ENCODE measurements at regions not wholly inside any gene's neighbourhood (a gene's known extent, or its start where the extent isn't known, plus 50 kb on each side); places are given as distances from the start of the nearest gene placed in this dataset.

DNA sequence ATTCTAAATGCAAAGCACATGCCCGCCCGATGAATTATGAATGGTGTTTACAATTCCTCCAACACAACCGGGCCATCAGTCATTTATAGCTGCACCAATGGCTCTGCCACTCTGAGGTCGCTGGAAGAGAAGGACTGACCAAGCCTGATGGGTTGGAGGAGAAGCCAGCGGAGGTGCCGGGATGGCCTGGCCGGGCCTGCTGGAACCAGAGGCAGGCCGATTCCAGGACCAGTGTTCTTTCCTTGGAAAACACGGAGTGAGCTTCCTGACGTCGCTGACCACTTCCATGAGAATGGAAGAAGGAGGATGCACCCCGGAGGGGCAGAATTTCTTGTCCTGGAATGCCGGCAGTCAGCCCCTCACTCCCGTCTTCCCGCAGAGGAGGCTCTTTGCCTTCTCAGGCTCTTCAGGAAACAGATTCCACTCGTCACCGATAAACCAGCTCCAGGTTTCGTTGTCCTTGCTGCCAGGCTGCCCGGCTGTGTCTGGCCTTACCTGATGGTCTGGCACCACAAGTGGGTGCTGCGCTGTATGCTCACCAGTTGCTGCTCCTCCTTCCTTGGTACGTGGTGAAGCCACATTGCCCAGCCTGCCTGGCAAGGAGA lies 358.5 kb upstream of the SFSWAP start:
- H3K4me3 ChIP-seq, result no peak overlapping the region
- peaks cover 53% of the 10 kb centered on the region for H3K4me1 ChIP-seq
- TF ChIP-seq Cebpa-rat (IDR thresholded peaks at IDR 0.05), result no peak
- H3K36me3 ChIP-seq, result no peaks in the 10 kb centered on the region
- H3K27me3 ChIP-seq, result no peaks in the 10 kb centered on the region
- no peaks in the 10 kb centered on the region for H4K20me1 ChIP-seq
- H3K27ac ChIP-seq, result no peak overlapping the region
- H3K9me3 ChIP-seq, result peaks cover 18% of the 10 kb centered on the region
- no peak overlapping the region for H3K9ac ChIP-seq
- H3K4me2 ChIP-seq, result no peak overlapping the region

DNA sequence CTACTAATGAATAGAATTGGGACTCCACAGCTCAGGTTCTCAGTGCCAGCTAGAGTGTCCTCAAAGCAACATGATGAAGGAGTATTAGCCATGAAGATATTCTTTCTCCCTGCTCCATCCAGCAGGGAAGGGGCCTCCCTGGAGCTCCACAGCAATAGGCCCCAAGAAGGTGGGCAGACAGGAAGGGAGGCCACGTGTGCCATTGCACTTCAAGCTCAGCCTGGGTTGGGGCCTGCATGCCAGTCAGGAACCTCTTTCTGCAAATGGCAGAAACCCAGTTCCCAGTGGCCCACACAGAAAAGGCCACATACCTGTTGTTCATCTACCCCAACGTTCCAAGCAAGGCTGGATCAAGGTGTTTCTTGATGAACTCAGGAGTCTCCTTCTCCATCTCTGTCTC lies 357.5 kb upstream of the SFSWAP start:
- H3K36me3 ChIP-seq, result no peaks in the 10 kb centered on the region
- H3K4me2 ChIP-seq, result no peak overlapping the region
- TF ChIP-seq Cebpa-rat (IDR thresholded peaks at IDR 0.05), result no peak
- no peaks in the 10 kb centered on the region for H4K20me1 ChIP-seq
- H3K27me3 ChIP-seq, result no peaks in the 10 kb centered on the region
- H3K27ac ChIP-seq, result no peak overlapping the region
- H3K9ac ChIP-seq, result no peak overlapping the region
- peaks cover 18% of the 10 kb centered on the region for H3K9me3 ChIP-seq
- peaks cover 43% of the 10 kb centered on the region for H3K4me1 ChIP-seq
- no peak overlapping the region for H3K4me3 ChIP-seq

DNA sequence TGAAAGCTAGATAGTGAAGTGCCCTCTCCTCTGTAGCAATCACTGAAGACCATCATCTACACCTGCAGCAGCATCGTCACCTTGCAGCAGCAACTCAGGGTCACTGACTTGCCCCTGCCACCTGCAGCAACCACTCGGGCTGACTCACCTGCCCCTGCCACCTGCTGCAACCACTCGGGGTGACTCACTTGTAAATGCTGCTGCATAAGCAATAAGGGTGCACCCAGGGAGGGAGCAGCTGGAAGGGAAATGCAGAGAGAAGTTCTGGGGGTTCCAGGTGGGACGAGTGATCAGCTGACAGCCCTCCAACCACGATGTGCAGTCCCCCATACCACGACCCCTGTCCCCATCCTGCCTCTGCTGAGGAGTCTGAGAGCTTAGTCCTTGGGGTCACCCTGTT lies 357.1 kb upstream of the SFSWAP start:
- Histone ChIP-seq H3K9me3 (peaks cover 18% of the 10 kb centered on the region), H4K20me1 (no peaks in the 10 kb centered on the region), H3K36me3 (no peaks in the 10 kb centered on the region), H3K9ac (no peak overlapping the region), H3K27me3 (no peaks in the 10 kb centered on the region), H3K4me3 (no peak overlapping the region), H3K4me1 (peaks cover 39% of the 10 kb centered on the region), H3K27ac (no peak overlapping the region), H3K4me2 (peak overlapping the region; percentile 33)
- TF ChIP-seq Cebpa-rat (IDR thresholded peaks at IDR 0.05), result no peak

DNA sequence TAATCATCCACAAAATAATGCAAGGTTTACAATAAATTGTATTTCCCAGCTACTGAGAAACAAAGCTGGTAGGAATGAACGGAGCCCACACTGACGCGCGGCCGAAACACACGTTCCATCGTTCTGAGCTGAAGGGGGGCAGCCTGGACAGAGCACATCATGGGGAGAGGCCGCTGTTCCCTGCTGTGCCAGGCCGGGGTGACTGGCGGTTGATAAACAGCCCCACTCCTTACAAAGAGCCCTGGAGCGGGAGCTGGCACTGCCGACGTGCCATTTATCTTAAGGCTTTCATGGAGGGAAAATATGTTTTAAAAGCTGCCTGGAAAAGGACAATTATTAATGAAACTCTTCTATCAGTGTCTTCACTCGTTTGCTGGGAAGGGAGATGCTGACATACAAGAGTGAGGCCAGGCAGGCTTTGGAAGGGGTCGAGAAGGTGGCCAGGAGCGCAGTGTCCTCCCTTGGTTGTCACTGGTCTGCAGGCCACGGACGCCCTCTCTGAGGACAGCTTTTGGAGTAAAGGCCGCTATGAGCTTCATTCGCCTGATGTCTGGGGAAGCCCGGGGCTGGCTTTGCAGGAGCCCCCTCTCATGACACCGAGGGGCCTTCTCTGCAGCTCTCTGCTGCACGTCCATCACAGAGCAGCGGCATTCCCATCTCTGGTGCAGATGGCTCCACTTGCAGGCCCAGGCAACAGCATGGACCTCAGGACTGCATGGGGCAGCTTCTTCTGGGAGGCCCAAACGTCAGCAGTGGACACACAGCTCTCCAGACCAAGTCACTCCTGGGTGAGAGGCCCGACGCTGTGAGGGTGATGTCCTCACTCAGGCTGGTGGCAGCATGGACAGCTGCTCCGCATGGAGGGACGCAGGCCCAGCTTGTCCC lies 355.3 kb upstream of the SFSWAP start:
- Histone ChIP-seq H3K27me3 (no peaks in the 10 kb centered on the region), H3K9ac (no peak overlapping the region)

DNA sequence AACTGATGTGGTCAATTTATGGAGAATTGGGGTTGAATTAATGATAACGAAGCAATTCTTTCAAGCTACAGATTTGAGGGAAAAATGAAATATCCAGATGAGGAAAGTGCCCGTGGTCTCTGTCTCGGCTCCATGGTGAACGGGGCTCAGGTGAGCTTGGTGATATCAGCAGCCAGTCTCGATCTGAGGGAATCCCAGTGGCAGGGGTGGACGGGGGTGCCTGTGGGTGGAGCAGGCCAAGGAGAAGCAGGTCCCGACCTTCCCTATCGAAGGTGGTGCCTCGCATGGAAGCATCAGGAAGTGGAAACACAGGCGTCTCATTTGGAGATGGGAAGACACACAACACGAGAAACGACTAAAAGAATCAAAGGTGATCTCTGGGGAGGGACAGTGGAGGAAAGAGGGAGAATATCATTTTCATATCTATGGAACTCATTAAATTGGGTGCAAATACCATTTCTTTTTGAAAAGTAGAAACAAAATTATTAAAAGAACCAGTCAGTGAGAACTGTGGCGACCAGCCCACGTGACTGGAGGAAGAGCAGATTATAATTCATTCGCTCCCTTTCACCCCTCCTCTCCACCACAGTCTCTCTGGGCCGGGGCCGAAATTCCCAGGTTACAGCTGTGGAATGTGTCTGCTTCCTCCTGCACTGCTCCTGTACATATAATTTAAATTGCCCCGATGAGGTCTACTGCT lies 354.3 kb upstream of the SFSWAP start:
- no peaks in the 10 kb centered on the region for H4K20me1 ChIP-seq
- no peak overlapping the region for H3K27ac ChIP-seq
- H3K9ac ChIP-seq, result no peak overlapping the region
- H3K4me3 ChIP-seq, result no peak overlapping the region
- no peak for TF ChIP-seq Cebpa-rat (IDR thresholded peaks at IDR 0.05)
- no peaks in the 10 kb centered on the region for H3K27me3 ChIP-seq
- H3K9me3 ChIP-seq, result peaks cover 11% of the 10 kb centered on the region
- H3K4me2 ChIP-seq, result no peak overlapping the region
- peaks cover 15% of the 10 kb centered on the region for H3K4me1 ChIP-seq
- H3K36me3 ChIP-seq, result no peaks in the 10 kb centered on the region

More for the DNA sequence above, 355.3 kb upstream of the SFSWAP start:
- H3K36me3 ChIP-seq, result no peaks in the 10 kb centered on the region
- H3K9me3 ChIP-seq, result peaks cover 18% of the 10 kb centered on the region
- no peak for TF ChIP-seq Cebpa-rat (IDR thresholded peaks at IDR 0.05)
- H3K4me2 ChIP-seq, result no peak overlapping the region
- H3K4me3 ChIP-seq, result no peak overlapping the region
- no peak overlapping the region for H3K27ac ChIP-seq
- H3K4me1 ChIP-seq, result peaks cover 25% of the 10 kb centered on the region
- no peaks in the 10 kb centered on the region for H4K20me1 ChIP-seq

DNA sequence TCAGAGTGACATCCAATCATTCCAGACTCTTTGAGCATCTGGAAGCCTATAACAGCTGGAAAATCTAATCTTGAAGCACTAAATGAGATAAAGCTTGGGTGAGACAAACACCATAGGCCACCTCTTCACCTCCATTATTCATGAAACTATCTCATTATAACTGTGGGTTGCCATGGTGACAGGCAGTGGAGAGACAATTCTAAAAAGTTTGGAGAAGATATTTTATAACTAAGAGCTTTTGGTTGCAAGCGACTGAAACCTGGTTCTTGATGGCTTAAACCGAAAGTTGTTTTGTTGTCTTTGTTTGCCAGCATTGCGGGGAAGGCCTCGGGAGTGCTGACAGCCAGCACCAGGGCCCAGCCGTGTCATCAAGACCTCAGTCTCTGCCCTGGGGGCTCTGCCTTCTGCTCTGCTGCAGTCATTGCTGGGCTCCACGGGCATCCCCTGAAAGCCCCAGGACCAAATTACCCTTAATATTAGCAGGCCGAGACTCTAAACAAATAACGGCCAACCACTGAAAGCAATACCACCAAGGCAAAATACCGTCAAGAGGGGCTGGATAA lies 353.6 kb upstream of the SFSWAP start:
- no peaks in the 10 kb centered on the region for H3K36me3 ChIP-seq
- H3K4me2 ChIP-seq, result no peak overlapping the region
- H3K27me3 ChIP-seq, result no peaks in the 10 kb centered on the region

DNA sequence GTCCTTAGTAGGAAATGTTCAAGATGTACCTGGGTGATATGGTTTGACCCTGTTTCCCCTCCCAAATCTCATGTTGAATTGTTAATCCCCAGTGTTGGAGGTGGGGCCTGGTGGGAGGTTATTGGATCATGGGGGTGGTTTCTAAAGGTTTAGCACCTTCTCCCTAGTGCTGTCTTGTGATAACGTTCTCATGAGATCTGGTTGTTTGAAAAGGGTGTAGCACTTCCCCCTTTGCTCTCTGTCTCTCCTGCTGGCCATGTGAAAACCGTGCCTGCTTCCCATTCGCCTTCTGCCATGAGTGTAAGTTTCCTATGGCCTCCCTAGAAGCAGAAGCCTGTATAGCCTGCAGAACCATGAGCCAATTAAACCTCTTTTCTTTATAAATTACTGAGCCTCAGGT lies 353.0 kb upstream of the SFSWAP start:
- Histone ChIP-seq H3K27ac (no peak overlapping the region), H3K4me2 (no peak overlapping the region), H3K27me3 (no peaks in the 10 kb centered on the region)

More for the DNA sequence above, 353.6 kb upstream of the SFSWAP start:
- Histone ChIP-seq H3K4me3 (no peak overlapping the region), H3K9me3 (peaks cover 4% of the 10 kb centered on the region), H3K4me1 (peaks cover 10% of the 10 kb centered on the region; the same call in 1 of the 2 replicates), H4K20me1 (no peaks in the 10 kb centered on the region), H3K9ac (no peak overlapping the region), H3K27ac (no peak overlapping the region)
- TF ChIP-seq Cebpa-rat (IDR thresholded peaks at IDR 0.05), result no peak

DNA sequence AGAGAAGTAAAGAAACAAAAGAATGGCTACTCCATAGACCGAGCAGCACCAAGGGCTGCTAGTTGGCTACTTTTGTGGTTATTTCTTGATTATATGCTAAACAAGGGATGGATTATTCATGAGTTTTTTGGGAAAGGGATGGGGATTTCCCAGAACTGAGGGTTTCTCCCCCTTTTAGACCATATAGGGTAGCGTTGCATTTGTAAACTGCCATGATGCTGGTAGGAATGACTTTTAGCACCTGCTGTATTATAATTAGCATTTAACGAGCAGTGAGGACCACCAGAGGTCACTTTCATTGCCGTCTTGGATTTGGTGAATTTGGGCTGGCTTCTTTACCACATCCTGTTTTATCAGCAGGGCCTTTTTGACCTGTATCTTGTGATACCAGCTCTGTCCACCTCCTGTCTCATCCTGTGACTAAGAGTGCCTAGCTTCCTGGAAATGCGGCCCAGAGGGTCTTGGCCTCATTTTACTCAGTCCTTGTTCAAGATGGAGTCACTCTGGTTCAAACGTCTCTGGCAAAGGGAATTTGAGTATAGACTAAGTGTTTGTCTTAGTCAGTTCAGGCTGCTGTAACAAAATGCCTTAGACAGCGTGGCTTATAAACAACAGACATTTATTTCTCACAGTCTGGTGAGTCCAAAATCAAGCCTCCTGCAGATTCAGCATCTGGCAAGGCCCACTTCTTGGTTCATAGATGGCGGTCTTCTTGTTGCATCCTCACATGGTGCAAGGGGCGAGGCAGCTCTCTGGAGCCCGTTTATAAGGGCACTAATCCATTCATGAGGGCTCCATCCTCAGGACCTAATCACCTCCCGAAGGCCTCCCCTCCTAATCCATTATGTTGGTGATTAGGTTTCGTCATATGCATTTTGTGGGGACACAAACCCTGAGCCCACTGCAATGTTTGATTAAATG lies 348.3 kb upstream of the SFSWAP start:
- Histone ChIP-seq H3K36me3 (no peaks in the 10 kb centered on the region), H3K4me2 (no peak overlapping the region), H3K27me3 (no peaks in the 10 kb centered on the region), H3K4me1 (peaks cover 24% of the 10 kb centered on the region), H3K9me3 (no peaks in the 10 kb centered on the region), H3K27ac (no peak overlapping the region), H4K20me1 (no peaks in the 10 kb centered on the region), H3K9ac (no peak overlapping the region), H3K4me3 (no peak overlapping the region)
- TF ChIP-seq Cebpa-rat (IDR thresholded peaks at IDR 0.05), result no peak

More for the DNA sequence above, 353.0 kb upstream of the SFSWAP start:
- Histone ChIP-seq H3K4me1 (peaks cover 10% of the 10 kb centered on the region; the same call in 1 of the 2 replicates), H4K20me1 (no peaks in the 10 kb centered on the region), H3K36me3 (no peaks in the 10 kb centered on the region), H3K9me3 (no peaks in the 10 kb centered on the region), H3K4me3 (no peak overlapping the region), H3K9ac (no peak overlapping the region)
- no peak for TF ChIP-seq Cebpa-rat (IDR thresholded peaks at IDR 0.05)

DNA sequence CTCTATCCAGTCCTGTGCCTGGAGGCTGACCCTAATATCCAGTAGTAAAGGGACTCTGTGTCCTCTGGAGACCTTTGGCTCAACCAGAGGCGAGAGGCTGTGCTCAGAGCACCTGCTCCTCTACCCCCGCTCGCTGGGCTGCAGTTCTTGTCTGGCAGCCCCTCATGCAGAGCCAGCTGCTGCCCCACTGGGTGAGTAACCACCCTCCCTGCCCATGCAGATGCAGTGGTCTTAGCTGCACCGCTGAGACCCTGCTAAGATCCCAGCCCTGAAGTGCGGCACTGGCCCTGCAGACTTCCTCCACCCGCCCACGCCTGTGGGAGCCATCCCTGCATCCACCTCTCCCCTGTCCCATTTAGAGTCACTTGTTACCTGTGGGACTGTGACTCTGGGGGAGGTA lies 347.5 kb upstream of the SFSWAP start:
- Histone ChIP-seq H3K27ac (no peak overlapping the region), H3K9me3 (no peaks in the 10 kb centered on the region), H3K9ac (no peak overlapping the region), H3K4me1 (peaks cover 24% of the 10 kb centered on the region), H3K4me2 (peak overlapping the region; percentile 5; the same call in 1 of the 2 replicates), H4K20me1 (no peaks in the 10 kb centered on the region), H3K36me3 (no peaks in the 10 kb centered on the region), H3K4me3 (no peak overlapping the region), H3K27me3 (no peaks in the 10 kb centered on the region)
- no peak for TF ChIP-seq Cebpa-rat (IDR thresholded peaks at IDR 0.05)

Data from BLaER1 (cell line).